Heart left ventricle (tissue), 13 donors: ENCODE measurements at regions not wholly inside any gene's neighbourhood (a gene's known extent, or its start where the extent isn't known, plus 50 kb on each side); places are given as distances from the start of the nearest gene placed in this dataset.

Experiments used
- POLR2A ChIP-seq, 2 donors: fragments of 450-650 bp; IDR thresholded peaks; one replicate each; pipeline ENCODE4 v1.6.1; 2017; ENCODE audit warnings: antibody characterized with exemption in 2 of 2, mild to moderate bottlenecking in 2 of 2, moderate library complexity in 2 of 2
- TF ChIP-seq, protein P1 (sequence below), 12 donors: fragments of 200-600 bp; sonication (generic) in 4 of 12; IDR thresholded peaks; one replicate each; pipeline versions ENCODE4 v1.5.0 to v1.8.0; 2018 to 2022; ENCODE audit warnings: antibody characterized with exemption in 12 of 12, mild to moderate bottlenecking in 5 of 12
- donor health status: ischemic (EF 13 %, LVEDD 7.1; RV severe dilation, severe dysfunction).
- donor health status: DM: no; HTN: yes; CAD: no.
- donor health status: DM: no; HTN: no; CAD: no.
- donor health status: ischemic (EF 25% LVEDD 6.9; RV normal size, moderate dysfunction).
- donor health status: ischemic (EF 25% LVEDD 5.7; RV mildly dilated, moderate dysfunction).
- donor health status: ischemic (EF 35%, LVEDD 5.7; RV mildly dilated, moderate dysfunction).
- donor health status: nonischemic (EF 11% LVEDD 7.7; RV severe dilation, severe dysfunction).
- donor health status: DM: yes; HTN: yes; CAD: no.
- donor health status: PGD.
- donor health status: ischemic (EF 29% LVEDD 5.4; RV normal size, mild dysfunction).
- donor health status: nonischemic (EF 23%, LVEDD 6.1; RV moderate dilation, normal function).

- no peak for TF ChIP-seq POLR2A (IDR thresholded peaks at IDR 0.05)
- TF ChIP-seq, protein P1, sequence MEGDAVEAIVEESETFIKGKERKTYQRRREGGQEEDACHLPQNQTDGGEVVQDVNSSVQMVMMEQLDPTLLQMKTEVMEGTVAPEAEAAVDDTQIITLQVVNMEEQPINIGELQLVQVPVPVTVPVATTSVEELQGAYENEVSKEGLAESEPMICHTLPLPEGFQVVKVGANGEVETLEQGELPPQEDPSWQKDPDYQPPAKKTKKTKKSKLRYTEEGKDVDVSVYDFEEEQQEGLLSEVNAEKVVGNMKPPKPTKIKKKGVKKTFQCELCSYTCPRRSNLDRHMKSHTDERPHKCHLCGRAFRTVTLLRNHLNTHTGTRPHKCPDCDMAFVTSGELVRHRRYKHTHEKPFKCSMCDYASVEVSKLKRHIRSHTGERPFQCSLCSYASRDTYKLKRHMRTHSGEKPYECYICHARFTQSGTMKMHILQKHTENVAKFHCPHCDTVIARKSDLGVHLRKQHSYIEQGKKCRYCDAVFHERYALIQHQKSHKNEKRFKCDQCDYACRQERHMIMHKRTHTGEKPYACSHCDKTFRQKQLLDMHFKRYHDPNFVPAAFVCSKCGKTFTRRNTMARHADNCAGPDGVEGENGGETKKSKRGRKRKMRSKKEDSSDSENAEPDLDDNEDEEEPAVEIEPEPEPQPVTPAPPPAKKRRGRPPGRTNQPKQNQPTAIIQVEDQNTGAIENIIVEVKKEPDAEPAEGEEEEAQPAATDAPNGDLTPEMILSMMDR (IDR thresholded peaks at IDR 0.05) = no peak
Observed at GRCh38 chr5:89230178-89230577, 347.2 kb upstream of the MEF2C start.
